Liver (tissue), 8 donors: ENCODE measurements at regions not wholly inside any gene's neighbourhood (a gene's known extent, or its start where the extent isn't known, plus 50 kb on each side); places are given as distances from the start of the nearest gene placed in this dataset.

Experiments used
- DNase-seq: peaks from one replicate; pipeline ENCODE4 v3.0.0-alpha.2; 2017; ENCODE audit warnings: low spot score
- H3K27ac ChIP-seq, 2 donors: one replicate each; pipeline ENCODE4 v1.7.0; 2013; ENCODE audit warnings: inconsistent platforms in 2 of 2, low read length in 2 of 2, control low read depth in 1 of 2, low read depth in 1 of 2, mild to moderate bottlenecking in 1 of 2
- H3K27me3 ChIP-seq, 4 donors: one replicate each; pipeline versions ENCODE4 v1.6.1 to v1.7.0; 2013; ENCODE audit warnings: low read length in 3 of 4, inconsistent platforms in 1 of 4, mild to moderate bottlenecking in 1 of 4, moderate library complexity in 1 of 4; ENCODE audit not compliant: control insufficient read depth in 4 of 4, insufficient read depth in 4 of 4
- H3K36me3 ChIP-seq, 4 donors: one replicate each; pipeline versions ENCODE4 v1.6.1 to v1.7.0; 2013; ENCODE audit warnings: low read length in 3 of 4, mild to moderate bottlenecking in 3 of 4, low read depth in 1 of 4, moderate library complexity in 1 of 4; ENCODE audit not compliant: control insufficient read depth in 4 of 4, insufficient read depth in 3 of 4
- H3K4me1 ChIP-seq, 4 donors: one replicate each; pipeline versions ENCODE4 v1.6.1 to v1.7.0; 2013; ENCODE audit warnings: low read length in 3 of 4, mild to moderate bottlenecking in 3 of 4, moderate library complexity in 1 of 4; ENCODE audit not compliant: control insufficient read depth in 4 of 4, insufficient read depth in 4 of 4
- H3K4me3 ChIP-seq, 3 donors: one replicate each; pipeline versions ENCODE4 v1.6.1 to v1.7.0; 2013; ENCODE audit warnings: low read length in 3 of 3, control low read depth in 1 of 3, low read depth in 1 of 3, mild to moderate bottlenecking in 1 of 3
- H3K9ac ChIP-seq, 2 donors: one replicate each; pipeline ENCODE4 v1.7.0; 2013; ENCODE audit warnings: low read length in 2 of 2, mild to moderate bottlenecking in 2 of 2, moderate library complexity in 2 of 2, control low read depth in 1 of 2, low read depth in 1 of 2
- H3K9me3 ChIP-seq, 4 donors: one replicate each; pipeline versions ENCODE4 v1.6.1 to v1.7.0; 2013; ENCODE audit warnings: low read length in 3 of 4; ENCODE audit not compliant: control insufficient read depth in 4 of 4
- ATF3 ChIP-seq: IDR thresholded peaks from 2 replicates; pipeline ENCODE4 v1.6.1; 2016; ENCODE audit warnings: antibody characterized with exemption
- EGR1 ChIP-seq, 2 donors: IDR thresholded peaks; 2 replicates each; pipeline ENCODE4 v1.6.1; 2016 to 2018; ENCODE audit warnings: antibody characterized with exemption in 2 of 2, low read depth in 2 of 2
- FOXA1 ChIP-seq: IDR thresholded peaks from 2 replicates; pipeline ENCODE4 v1.6.1; 2016; ENCODE audit warnings: antibody characterized with exemption
- FOXA2 ChIP-seq: IDR thresholded peaks from 2 replicates; pipeline ENCODE4 v1.6.1; 2016; ENCODE audit warnings: antibody characterized with exemption
- GABPA ChIP-seq, 2 donors: IDR thresholded peaks in 1 of 2; conservative IDR thresholded peaks in 1 of 2; 2 replicates each; pipeline ENCODE4 v1.6.1; 2016; ENCODE audit warnings: antibody characterized with exemption in 2 of 2, mild to moderate bottlenecking in 1 of 2, moderate library complexity in 1 of 2
- HNF4A ChIP-seq, 2 donors: conservative IDR thresholded peaks; 2 replicates each; pipeline ENCODE4 v1.6.1; 2016; ENCODE audit warnings: antibody characterized with exemption in 2 of 2, mild to moderate bottlenecking in 2 of 2
- HNF4G ChIP-seq: IDR thresholded peaks from 2 replicates; pipeline ENCODE4 v1.6.1; 2016; ENCODE audit warnings: antibody characterized with exemption
- JUND ChIP-seq, 2 donors: IDR thresholded peaks; 2 replicates each; pipeline ENCODE4 v1.6.1; 2016; ENCODE audit warnings: antibody characterized with exemption in 2 of 2
- NR2F2 ChIP-seq: IDR thresholded peaks from 2 replicates; pipeline ENCODE4 v1.6.1; 2016; ENCODE audit warnings: antibody characterized with exemption
- RAD21 ChIP-seq, 2 donors: IDR thresholded peaks; 2 replicates each; pipeline ENCODE4 v1.6.1; 2016; ENCODE audit warnings: antibody characterized with exemption in 2 of 2, mild to moderate bottlenecking in 2 of 2
- RXRA ChIP-seq, 2 donors: IDR thresholded peaks; 2 replicates each; pipeline ENCODE4 v1.6.1; 2017 to 2018; ENCODE audit warnings: antibody characterized with exemption in 2 of 2, mild to moderate bottlenecking in 1 of 2
- SP1 ChIP-seq: IDR thresholded peaks from 2 replicates; pipeline ENCODE4 v1.6.1; 2018; ENCODE audit warnings: antibody characterized with exemption, mild to moderate bottlenecking
- TAF1 ChIP-seq: conservative IDR thresholded peaks from 2 replicates; pipeline ENCODE4 v1.6.1; 2016; ENCODE audit warnings: antibody characterized with exemption, mild to moderate bottlenecking
- YY1 ChIP-seq: IDR thresholded peaks from 2 replicates; pipeline ENCODE4 v1.6.1; 2016; ENCODE audit warnings: antibody characterized with exemption, mild to moderate bottlenecking
- WGBS: extraction: QIAGEN DNeasy Blood & Tissue Kit; methylation state at CpG from one replicate; pipeline ENCODE4 v1.1.7; 2013; 5-methylcytosine and 5-hydroxymethylcytosine counted together
- TF ChIP-seq, protein P1 (sequence below): IDR thresholded peaks from 2 replicates; pipeline ENCODE4 v1.6.1; 2016; ENCODE audit warnings: antibody characterized with exemption
- TF ChIP-seq, protein P2 (sequence below): fragments of 150-350 bp; IDR thresholded peaks from 2 replicates; pipeline ENCODE4 v1.5.1; 2017; ENCODE audit warnings: improper control_type of control experiment, low read depth, low read length; ENCODE audit not compliant: missing input control
- TF ChIP-seq, protein P3 (sequence below): IDR thresholded peaks from 2 replicates; pipeline ENCODE4 v1.6.1; 2016; ENCODE audit warnings: antibody characterized with exemption
- donor health status: healthy.
- donor health status: healthy.
- donor health status: healthy.
- donor health status: healthy.
- donor health status: healthy.

DNA sequence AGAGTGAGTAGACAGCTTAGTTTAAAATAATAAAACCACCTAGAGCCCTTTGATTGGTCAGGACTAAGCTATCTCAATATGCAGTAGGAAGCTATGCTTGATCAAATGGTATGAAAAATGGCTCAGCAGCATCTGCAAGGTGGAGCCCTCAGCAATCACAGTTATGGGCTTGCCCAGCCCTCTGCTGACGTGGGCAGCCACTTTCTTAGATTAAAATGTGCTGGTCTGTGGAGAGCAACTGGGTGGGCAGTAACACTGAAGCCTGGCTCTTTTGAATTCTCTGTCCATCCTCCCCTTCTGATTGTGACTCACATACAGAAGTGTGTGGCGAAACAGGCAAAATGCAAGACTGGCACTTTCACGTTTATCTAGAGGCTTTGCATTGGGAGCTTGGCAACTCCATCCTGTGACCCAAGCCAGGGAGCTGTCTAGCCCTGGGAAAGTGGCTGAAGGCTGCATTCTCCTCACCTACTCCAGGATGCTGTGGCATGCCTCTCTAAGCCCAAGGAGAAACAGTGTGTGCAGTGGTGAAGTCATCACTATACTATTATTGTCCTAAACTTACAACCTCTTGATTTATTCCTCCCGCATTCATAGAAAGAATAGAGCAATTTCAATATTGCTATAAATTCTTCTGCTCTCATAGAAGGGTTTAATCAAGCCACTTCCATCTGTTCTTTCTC is 61.1 kb downstream of the MED10 start:
- H3K27ac ChIP-seq = no peak overlapping the region
- no peaks in the 10 kb centered on the region for H3K27me3 ChIP-seq
- no peak overlapping the region for H3K9ac ChIP-seq
- H3K4me3 ChIP-seq = no peak overlapping the region
- DNase-seq = no peak
- 75% methylated on average over 4 of the region's 4 CpGs for WGBS
- peaks cover 0 to 2% (median 0%) of the 10 kb centered on the region in 4 donors for H3K9me3 ChIP-seq
- no peaks in the 10 kb centered on the region for H3K36me3 ChIP-seq
- H3K4me1 ChIP-seq = no peaks in the 10 kb centered on the region
- TF ChIP-seq NR2F2 (no peak), HNF4A (conservative IDR thresholded peaks at IDR 0.05) (no peak), ATF3 (no peak), FOXA2 (no peak), RAD21 (IDR thresholded peaks at IDR 0.05) (no peak), HNF4G (no peak)
- TF ChIP-seq, protein P1, sequence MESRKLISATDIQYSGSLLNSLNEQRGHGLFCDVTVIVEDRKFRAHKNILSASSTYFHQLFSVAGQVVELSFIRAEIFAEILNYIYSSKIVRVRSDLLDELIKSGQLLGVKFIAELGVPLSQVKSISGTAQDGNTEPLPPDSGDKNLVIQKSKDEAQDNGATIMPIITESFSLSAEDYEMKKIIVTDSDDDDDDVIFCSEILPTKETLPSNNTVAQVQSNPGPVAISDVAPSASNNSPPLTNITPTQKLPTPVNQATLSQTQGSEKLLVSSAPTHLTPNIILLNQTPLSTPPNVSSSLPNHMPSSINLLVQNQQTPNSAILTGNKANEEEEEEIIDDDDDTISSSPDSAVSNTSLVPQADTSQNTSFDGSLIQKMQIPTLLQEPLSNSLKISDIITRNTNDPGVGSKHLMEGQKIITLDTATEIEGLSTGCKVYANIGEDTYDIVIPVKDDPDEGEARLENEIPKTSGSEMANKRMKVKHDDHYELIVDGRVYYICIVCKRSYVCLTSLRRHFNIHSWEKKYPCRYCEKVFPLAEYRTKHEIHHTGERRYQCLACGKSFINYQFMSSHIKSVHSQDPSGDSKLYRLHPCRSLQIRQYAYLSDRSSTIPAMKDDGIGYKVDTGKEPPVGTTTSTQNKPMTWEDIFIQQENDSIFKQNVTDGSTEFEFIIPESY = no peak
- TF ChIP-seq, protein P2, sequence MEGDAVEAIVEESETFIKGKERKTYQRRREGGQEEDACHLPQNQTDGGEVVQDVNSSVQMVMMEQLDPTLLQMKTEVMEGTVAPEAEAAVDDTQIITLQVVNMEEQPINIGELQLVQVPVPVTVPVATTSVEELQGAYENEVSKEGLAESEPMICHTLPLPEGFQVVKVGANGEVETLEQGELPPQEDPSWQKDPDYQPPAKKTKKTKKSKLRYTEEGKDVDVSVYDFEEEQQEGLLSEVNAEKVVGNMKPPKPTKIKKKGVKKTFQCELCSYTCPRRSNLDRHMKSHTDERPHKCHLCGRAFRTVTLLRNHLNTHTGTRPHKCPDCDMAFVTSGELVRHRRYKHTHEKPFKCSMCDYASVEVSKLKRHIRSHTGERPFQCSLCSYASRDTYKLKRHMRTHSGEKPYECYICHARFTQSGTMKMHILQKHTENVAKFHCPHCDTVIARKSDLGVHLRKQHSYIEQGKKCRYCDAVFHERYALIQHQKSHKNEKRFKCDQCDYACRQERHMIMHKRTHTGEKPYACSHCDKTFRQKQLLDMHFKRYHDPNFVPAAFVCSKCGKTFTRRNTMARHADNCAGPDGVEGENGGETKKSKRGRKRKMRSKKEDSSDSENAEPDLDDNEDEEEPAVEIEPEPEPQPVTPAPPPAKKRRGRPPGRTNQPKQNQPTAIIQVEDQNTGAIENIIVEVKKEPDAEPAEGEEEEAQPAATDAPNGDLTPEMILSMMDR = no peak
- TF ChIP-seq, protein P3, sequence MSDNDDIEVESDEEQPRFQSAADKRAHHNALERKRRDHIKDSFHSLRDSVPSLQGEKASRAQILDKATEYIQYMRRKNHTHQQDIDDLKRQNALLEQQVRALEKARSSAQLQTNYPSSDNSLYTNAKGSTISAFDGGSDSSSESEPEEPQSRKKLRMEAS = no peak

GRCh38 chr5:6315580-6315979 is 62.8 kb downstream of the MED10 start:
- Histone ChIP-seq H3K27me3 (no peaks in the 10 kb centered on the region), H3K9ac (no peak overlapping the region), H3K9me3 (peaks cover 0 to 2% (median 0%) of the 10 kb centered on the region in 4 donors), H3K27ac (no peak overlapping the region), H3K36me3 (no peaks in the 10 kb centered on the region), H3K4me3 (no peak overlapping the region), H3K4me1 (no peaks in the 10 kb centered on the region)
- 74% methylated on average over 7 of the region's 7 CpGs for WGBS
- no peak for TF ChIP-seq GABPA (IDR thresholded peaks at IDR 0.05 in 1 of 2, conservative IDR thresholded peaks at IDR 0.05 in 1 of 2)
- TF ChIP-seq, protein P2 = no peak
- TF ChIP-seq YY1 = no peak
- TF ChIP-seq, protein P3 = no peak
- TF ChIP-seq JUND (IDR thresholded peaks at IDR 0.05) = no peak
- TF ChIP-seq NR2F2 = no peak
- no peak for TF ChIP-seq RXRA (IDR thresholded peaks at IDR 0.05)
- TF ChIP-seq EGR1 (IDR thresholded peaks at IDR 0.05; ENCODE audit: low read depth in 2 of 2) = no peak
- no peak for TF ChIP-seq ATF3
- no peak for TF ChIP-seq FOXA1
- TF ChIP-seq TAF1 = no peak
- no peak for TF ChIP-seq SP1
- no peak for DNase-seq
